ENCODE measurements at regions not wholly inside any gene's neighbourhood (a gene's known extent, or its start where the extent isn't known, plus 50 kb on each side); places are given as distances from the start of the nearest gene placed in this dataset.
A peak's percentile ranks its signal among the peaks of the same experiment; 100 is the strongest.

DNA sequence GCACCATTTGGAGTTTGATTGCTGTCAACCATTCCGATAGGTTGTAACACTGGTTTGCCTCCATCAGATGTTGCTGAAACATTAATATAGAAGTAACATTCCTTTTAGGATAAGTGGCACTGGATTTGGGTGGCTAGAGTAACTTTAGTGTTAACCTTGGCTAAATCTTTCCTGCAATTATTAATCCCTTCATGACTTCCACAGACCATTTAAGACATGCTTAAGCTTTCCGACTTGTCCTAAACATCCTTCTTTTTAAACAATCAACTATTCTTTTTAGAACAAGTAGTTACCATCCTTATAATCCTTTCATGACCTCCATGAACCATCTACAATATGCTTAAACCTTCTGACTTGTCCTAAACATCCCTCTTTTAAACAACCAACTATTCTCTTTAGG lies 465.5 kb downstream of the DCDC2C start:
- no peak for DNase-seq (ENCODE audit: low read depth in 2 of 2)
- TF ChIP-seq, protein P1, sequence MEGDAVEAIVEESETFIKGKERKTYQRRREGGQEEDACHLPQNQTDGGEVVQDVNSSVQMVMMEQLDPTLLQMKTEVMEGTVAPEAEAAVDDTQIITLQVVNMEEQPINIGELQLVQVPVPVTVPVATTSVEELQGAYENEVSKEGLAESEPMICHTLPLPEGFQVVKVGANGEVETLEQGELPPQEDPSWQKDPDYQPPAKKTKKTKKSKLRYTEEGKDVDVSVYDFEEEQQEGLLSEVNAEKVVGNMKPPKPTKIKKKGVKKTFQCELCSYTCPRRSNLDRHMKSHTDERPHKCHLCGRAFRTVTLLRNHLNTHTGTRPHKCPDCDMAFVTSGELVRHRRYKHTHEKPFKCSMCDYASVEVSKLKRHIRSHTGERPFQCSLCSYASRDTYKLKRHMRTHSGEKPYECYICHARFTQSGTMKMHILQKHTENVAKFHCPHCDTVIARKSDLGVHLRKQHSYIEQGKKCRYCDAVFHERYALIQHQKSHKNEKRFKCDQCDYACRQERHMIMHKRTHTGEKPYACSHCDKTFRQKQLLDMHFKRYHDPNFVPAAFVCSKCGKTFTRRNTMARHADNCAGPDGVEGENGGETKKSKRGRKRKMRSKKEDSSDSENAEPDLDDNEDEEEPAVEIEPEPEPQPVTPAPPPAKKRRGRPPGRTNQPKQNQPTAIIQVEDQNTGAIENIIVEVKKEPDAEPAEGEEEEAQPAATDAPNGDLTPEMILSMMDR (IDR thresholded peaks at IDR 0.05; ENCODE audit: low read depth, low read length): no peak
- no peak overlapping the region for H3K4me3 ChIP-seq (replicated peaks in 1 of 2; ENCODE audit: low read depth in 2 of 2, low read length in 2 of 2)

DNA sequence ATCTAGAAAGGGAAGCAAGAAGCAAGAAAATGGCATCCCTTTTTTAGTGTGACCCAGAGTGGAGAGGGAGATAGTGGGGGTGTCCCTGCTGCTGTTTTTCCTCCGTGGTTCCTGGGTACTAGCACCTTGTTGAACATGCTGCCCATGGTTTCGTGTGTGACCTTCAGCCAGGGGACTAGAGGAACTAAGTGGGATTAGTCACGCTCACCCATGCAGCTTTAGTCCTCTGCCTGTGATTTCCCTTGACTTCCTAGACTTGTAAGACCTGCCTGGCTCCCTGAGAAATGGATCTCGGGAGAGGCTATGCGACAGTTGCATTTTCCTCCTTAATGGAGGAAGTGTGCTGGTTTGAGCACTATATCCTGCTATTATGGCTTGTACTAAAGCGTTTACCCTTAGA lies 471.4 kb downstream of the DCDC2C start:
- TF ChIP-seq, protein P1 (IDR thresholded peaks at IDR 0.05; ENCODE audit: low read depth, low read length): no peak
- peak in 1 of 2 donors; percentile 0 for DNase-seq (ENCODE audit: low read depth in 2 of 2)
- H3K4me3 ChIP-seq (replicated peaks in 1 of 2; ENCODE audit: low read depth in 2 of 2, low read length in 2 of 2): no peak overlapping the region

DNA sequence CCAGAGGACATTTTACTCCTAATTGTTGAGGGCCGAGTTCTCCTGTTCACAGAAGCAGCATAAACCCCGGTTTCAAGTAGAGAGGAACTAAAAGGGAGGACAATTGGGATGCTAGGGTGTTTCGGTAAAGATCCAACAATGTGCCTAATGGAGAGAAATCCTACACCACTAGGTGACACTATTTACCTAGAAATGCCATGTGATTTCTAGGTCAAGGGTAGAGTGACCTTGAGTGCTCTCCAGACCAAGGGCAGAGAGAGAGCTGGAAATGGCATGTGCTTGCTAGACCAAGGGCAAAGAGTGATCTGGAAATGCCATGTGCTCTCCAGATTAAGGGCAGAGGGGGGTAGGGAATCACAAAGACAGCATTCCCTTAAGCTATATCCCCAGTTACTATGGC lies 472.0 kb downstream of the DCDC2C start:
- DNase-seq (ENCODE audit: low read depth in 2 of 2): no peak
- TF ChIP-seq, protein P1 (IDR thresholded peaks at IDR 0.05; ENCODE audit: low read depth, low read length): no peak
- H3K4me3 ChIP-seq (replicated peaks in 1 of 2; ENCODE audit: low read depth in 2 of 2, low read length in 2 of 2): no peak overlapping the region

DNA sequence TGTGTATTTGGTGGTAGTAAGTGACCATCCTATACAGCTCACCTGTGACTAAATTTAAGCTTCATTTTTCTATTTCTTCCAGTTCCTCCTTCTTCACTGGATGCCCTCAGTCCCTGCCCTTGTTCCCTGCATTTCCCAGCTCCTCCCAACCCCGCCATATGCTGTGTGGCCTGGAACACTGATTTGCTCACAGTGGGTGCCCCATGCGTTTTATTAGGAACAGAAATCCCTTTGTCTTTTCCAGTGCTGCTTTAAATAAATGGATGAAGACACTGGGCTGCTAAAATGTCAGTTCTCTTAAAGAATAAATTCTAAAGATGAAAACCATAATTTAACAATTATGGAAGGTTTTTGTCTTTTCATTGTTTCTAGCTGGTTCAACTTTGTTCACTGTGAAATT lies 477.3 kb downstream of the DCDC2C start:
- TF ChIP-seq, protein P1 (IDR thresholded peaks at IDR 0.05; ENCODE audit: low read depth, low read length): no peak
- DNase-seq (ENCODE audit: low read depth in 2 of 2): no peak
- no peak overlapping the region for H3K4me3 ChIP-seq (replicated peaks in 1 of 2; ENCODE audit: low read depth in 2 of 2, low read length in 2 of 2)

DNA sequence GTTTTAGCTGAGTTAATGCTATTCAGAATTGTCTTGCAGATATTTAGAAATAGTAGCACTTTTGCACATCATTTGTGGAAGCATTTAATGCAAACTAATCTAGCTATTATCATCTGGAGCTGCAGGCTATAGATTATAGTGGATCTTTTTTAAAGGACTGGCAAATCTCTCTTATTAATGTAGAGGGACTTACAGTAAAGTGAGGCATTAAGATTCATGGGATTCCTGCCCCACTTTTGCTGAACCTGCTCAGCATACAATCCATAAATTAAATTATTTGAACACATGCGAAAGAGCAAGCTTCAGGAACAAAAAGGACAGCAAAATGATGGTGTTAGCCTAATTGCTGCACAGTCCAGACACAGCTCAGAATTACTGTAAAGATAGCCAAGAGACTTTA lies 477.7 kb downstream of the DCDC2C start:
- H3K4me3 ChIP-seq (replicated peaks in 1 of 2; ENCODE audit: low read depth in 2 of 2, low read length in 2 of 2): no peak overlapping the region
- TF ChIP-seq, protein P1 (IDR thresholded peaks at IDR 0.05; ENCODE audit: low read depth, low read length): no peak
- no peak for DNase-seq (ENCODE audit: low read depth in 2 of 2)

DNA sequence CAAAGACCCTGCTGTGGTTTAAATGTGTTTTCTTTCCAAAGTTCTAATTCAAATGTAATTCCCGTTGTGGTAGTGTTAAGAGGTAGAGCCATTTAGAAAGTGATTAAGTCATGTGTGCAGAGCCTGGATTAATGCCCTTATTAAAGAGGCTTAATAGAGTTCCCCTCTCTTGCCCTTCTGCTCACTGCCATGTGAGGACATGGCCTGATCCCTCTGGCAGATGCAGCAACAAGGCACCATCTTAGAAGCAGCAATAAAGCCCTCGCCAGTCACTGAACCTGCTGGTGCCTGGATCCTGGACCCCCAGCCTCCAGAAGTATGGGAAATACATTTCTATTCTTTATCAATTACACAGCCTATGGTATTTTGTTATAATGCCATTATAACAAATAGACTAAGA lies 485.2 kb downstream of the DCDC2C start:
- no peak for DNase-seq (ENCODE audit: low read depth in 2 of 2)
- TF ChIP-seq, protein P1 (IDR thresholded peaks at IDR 0.05; ENCODE audit: low read depth, low read length): no peak
- H3K4me3 ChIP-seq (replicated peaks in 1 of 2; ENCODE audit: low read depth in 2 of 2, low read length in 2 of 2): no peak overlapping the region

DNA sequence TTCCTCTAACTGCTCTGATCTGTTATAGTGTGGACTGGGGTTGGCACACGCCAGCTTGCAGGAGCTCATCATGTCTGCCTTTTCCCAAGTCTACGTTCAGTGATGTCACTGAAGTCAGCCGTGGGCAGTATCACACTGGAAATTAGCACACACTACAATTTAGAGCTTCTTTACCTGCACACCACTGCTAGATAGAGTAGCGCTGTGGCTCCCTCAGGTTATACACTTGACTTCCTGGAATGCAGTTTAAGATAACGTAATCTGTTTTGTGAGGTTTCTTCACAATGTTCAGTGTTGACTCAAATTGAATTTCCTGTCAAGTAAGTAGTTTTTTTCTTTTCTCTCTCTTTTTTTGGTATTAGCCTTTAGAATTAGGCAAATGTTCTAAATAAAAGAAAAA lies 487.2 kb downstream of the DCDC2C start:
- DNase-seq (ENCODE audit: low read depth in 2 of 2): no peak
- TF ChIP-seq, protein P1 (IDR thresholded peaks at IDR 0.05; ENCODE audit: low read depth, low read length): no peak
- no peak overlapping the region for H3K4me3 ChIP-seq (replicated peaks in 1 of 2; ENCODE audit: low read depth in 2 of 2, low read length in 2 of 2)

Measured in cardiac fibroblast (primary cell).